ENCODE measurements at regions not wholly inside any gene's neighbourhood (a gene's known extent, or its start where the extent isn't known, plus 50 kb on each side); places are given as distances from the start of the nearest gene placed in this dataset.

DNA sequence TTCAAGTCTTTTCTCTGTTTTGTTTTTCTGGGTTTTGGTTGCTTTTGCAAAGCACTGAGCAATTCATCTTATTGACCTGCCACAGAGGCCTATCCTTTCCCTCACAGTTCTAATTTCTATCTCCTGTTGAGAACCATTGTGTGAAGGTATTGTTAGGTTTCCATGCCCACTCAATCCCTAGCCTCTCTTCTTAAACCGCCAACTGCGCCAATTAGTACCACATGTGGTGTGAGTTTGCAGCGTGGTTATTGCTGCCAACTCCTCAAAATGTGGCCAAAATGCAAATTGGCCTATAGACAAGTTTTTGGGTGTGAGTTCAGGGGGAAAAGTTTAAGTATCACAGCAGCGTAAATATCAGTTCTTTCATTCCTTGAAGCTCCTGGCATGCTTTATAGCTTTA lies 232.6 kb downstream of the FLRT2 start:
- 88% methylated on average over 4 of the region's 4 CpGs for WGBS

GRCh38 chr14:85752175-85752574 lies 222.2 kb downstream of the FLRT2 start:
- H3K4me1 ChIP-seq: no peaks in the 10 kb centered on the region
- no peaks in the 10 kb centered on the region for H3K27me3 ChIP-seq
- no peak for DNase-seq (ENCODE audit: extremely low spot score)
- H3K36me3 ChIP-seq: no peaks in the 10 kb centered on the region
- WGBS: 68% methylated on average over 2 of the region's 2 CpGs
- no peak overlapping the region for H3K27ac ChIP-seq (replicated peaks in 1 of 4)
- H3K4me3 ChIP-seq: no peak overlapping the region
- TF ChIP-seq POLR2AphosphoS5 (IDR thresholded peaks at IDR 0.05) (no peak), EP300 (IDR thresholded peaks at IDR 0.05) (no peak), POLR2A (IDR thresholded peaks at IDR 0.05; ENCODE audit: low read depth) (no peak)
- TF ChIP-seq, protein P1, sequence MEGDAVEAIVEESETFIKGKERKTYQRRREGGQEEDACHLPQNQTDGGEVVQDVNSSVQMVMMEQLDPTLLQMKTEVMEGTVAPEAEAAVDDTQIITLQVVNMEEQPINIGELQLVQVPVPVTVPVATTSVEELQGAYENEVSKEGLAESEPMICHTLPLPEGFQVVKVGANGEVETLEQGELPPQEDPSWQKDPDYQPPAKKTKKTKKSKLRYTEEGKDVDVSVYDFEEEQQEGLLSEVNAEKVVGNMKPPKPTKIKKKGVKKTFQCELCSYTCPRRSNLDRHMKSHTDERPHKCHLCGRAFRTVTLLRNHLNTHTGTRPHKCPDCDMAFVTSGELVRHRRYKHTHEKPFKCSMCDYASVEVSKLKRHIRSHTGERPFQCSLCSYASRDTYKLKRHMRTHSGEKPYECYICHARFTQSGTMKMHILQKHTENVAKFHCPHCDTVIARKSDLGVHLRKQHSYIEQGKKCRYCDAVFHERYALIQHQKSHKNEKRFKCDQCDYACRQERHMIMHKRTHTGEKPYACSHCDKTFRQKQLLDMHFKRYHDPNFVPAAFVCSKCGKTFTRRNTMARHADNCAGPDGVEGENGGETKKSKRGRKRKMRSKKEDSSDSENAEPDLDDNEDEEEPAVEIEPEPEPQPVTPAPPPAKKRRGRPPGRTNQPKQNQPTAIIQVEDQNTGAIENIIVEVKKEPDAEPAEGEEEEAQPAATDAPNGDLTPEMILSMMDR (IDR thresholded peaks at IDR 0.05): no peak
- H3K9me3 ChIP-seq: no peaks in the 10 kb centered on the region
- intact Hi-C loops (cut with DNase I): no loop called here

More for the DNA sequence above, 232.6 kb downstream of the FLRT2 start:
- TF ChIP-seq POLR2AphosphoS5 (IDR thresholded peaks at IDR 0.05): no peak
- TF ChIP-seq POLR2A (IDR thresholded peaks at IDR 0.05; ENCODE audit: low read depth): no peak
- TF ChIP-seq EP300 (IDR thresholded peaks at IDR 0.05): no peak
- TF ChIP-seq, protein P1 (IDR thresholded peaks at IDR 0.05): no peak
- no peaks in the 10 kb centered on the region for H3K36me3 ChIP-seq
- no peaks in the 10 kb centered on the region for H3K4me1 ChIP-seq
- H3K27me3 ChIP-seq: no peaks in the 10 kb centered on the region
- no peaks in the 10 kb centered on the region for H3K9me3 ChIP-seq
- H3K27ac ChIP-seq (replicated peaks in 1 of 4): no peak overlapping the region
- H3K4me3 ChIP-seq: no peak overlapping the region
- intact Hi-C loops (cut with DNase I): no loop called here
- no peak for DNase-seq (ENCODE audit: extremely low spot score)

DNA sequence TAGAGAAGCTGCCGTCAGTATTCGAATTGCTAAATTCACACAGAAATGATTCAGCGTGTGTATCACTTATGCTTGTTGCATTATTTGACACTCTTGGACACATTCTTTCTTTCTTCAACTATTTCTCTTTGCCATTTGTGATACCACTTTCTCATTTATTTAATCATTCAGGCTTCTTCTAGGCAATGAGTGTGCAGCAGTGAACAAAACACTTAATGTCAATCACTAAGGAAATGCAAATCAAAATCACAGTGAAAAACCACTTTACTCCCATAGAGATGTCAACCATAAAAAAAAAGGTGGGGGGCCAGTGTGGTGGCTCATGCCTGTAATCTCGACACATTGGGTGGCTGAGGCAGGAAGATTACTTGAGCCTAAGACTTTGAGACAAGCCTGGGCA lies 214.6 kb downstream of the FLRT2 start:
- H3K4me3 ChIP-seq: no peak overlapping the region
- no peak overlapping the region for H3K27ac ChIP-seq (replicated peaks in 1 of 4)
- no peak for DNase-seq (ENCODE audit: extremely low spot score)
- intact Hi-C loops (cut with DNase I): no loop called here
- H3K4me1 ChIP-seq: no peaks in the 10 kb centered on the region
- no peaks in the 10 kb centered on the region for H3K9me3 ChIP-seq
- WGBS: 92% methylated on average over 4 of the region's 4 CpGs
- no peak for TF ChIP-seq POLR2AphosphoS5 (IDR thresholded peaks at IDR 0.05)
- TF ChIP-seq EP300 (IDR thresholded peaks at IDR 0.05): no peak
- no peak for TF ChIP-seq POLR2A (IDR thresholded peaks at IDR 0.05; ENCODE audit: low read depth)
- TF ChIP-seq, protein P1 (IDR thresholded peaks at IDR 0.05): no peak
- H3K27me3 ChIP-seq: no peaks in the 10 kb centered on the region
- H3K36me3 ChIP-seq: no peaks in the 10 kb centered on the region

DNA sequence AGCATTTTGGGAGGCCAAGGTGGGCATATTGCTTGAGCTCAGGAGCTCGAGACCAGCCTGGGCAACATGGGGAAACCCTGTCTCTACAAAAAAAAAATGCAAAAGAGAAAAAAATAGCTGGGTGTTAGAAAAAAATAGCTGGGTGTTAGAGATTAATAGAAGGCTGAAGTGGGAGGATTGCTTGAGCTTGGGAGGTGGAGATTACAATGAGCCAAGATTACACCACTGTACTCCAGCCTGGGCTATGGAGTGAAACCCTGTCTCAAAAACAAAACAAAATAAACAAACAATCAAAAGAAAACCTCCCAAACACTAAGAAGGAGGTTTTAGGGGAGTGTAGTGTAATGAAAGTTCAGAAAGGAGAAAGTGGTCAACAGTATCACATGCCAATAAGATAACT lies 202.1 kb downstream of the FLRT2 start:
- TF ChIP-seq POLR2AphosphoS5 (IDR thresholded peaks at IDR 0.05) (no peak), EP300 (IDR thresholded peaks at IDR 0.05) (no peak), POLR2A (IDR thresholded peaks at IDR 0.05; ENCODE audit: low read depth) (no peak)
- TF ChIP-seq, protein P1 (IDR thresholded peaks at IDR 0.05): no peak
- Histone ChIP-seq H3K27ac (replicated peaks in 1 of 4) (no peak overlapping the region), H3K27me3 (no peaks in the 10 kb centered on the region), H3K4me1 (no peaks in the 10 kb centered on the region), H3K36me3 (no peaks in the 10 kb centered on the region), H3K9me3 (no peaks in the 10 kb centered on the region), H3K4me3 (no peak overlapping the region)
- no peak for DNase-seq (ENCODE audit: extremely low spot score)
- intact Hi-C loops (cut with DNase I): no loop called here
- WGBS: 89% methylated on average over 1 of the region's 1 CpG

- intact Hi-C loops (cut with DNase I): no loop called here
- H3K9me3 ChIP-seq: no peaks in the 10 kb centered on the region
- TF ChIP-seq EP300 (IDR thresholded peaks at IDR 0.05) (no peak), POLR2AphosphoS5 (IDR thresholded peaks at IDR 0.05) (peak in 1 of 2 donors; percentile 15)
- H3K36me3 ChIP-seq: no peaks in the 10 kb centered on the region
- no peak for DNase-seq (ENCODE audit: extremely low spot score)
- H3K27me3 ChIP-seq: no peaks in the 10 kb centered on the region
- no peak overlapping the region for H3K27ac ChIP-seq (replicated peaks in 1 of 4)
- H3K4me1 ChIP-seq: no peaks in the 10 kb centered on the region
- H3K4me3 ChIP-seq: no peak overlapping the region
These were observed 201.2 kb downstream of the FLRT2 start for GRCh38 chr14:85731186-85731585.
